ENCODE measurements at regions not wholly inside any gene's neighbourhood (a gene's known extent, or its start where the extent isn't known, plus 50 kb on each side); places are given as distances from the start of the nearest gene placed in this dataset.

DNA sequence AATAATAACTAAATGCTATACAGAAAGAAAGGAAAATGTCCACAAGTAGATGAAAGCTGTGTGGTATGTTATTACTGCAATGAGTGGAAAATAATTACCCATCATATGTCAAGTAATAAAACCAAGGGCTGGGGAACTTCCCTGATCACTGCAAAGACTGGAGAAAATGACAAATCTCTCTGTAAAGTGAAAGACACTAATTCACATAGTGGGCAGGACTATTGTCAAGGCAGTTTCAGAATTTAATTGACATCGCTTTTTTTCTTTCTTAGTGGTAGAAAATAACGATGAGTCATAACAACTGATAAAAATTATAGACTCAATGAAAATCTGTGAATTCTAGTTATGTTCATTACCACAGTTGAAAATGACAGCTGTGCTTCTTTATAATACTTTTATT lies 153.7 kb upstream of the ST6GALNAC5 start (continued):
- no peak for TF ChIP-seq ZBTB4 (CRISPR knock-in tag; IDR thresholded peaks at IDR 0.05)
- no peak for TF ChIP-seq LARP7 (IDR thresholded peaks at IDR 0.05)
- peak; percentile 77 for TF ChIP-seq DPF2 (IDR thresholded peaks at IDR 0.05)
- no peak for TF ChIP-seq EGR1 (IDR thresholded peaks at IDR 0.05; ENCODE audit: borderline replicate concordance in 1 of 2, low read depth in 2 of 2, low read length in 2 of 2)
- TF ChIP-seq SUZ12 (IDR thresholded peaks at IDR 0.05; ENCODE audit: unreplicated experiment) = no peak
- TF ChIP-seq, protein P1, sequence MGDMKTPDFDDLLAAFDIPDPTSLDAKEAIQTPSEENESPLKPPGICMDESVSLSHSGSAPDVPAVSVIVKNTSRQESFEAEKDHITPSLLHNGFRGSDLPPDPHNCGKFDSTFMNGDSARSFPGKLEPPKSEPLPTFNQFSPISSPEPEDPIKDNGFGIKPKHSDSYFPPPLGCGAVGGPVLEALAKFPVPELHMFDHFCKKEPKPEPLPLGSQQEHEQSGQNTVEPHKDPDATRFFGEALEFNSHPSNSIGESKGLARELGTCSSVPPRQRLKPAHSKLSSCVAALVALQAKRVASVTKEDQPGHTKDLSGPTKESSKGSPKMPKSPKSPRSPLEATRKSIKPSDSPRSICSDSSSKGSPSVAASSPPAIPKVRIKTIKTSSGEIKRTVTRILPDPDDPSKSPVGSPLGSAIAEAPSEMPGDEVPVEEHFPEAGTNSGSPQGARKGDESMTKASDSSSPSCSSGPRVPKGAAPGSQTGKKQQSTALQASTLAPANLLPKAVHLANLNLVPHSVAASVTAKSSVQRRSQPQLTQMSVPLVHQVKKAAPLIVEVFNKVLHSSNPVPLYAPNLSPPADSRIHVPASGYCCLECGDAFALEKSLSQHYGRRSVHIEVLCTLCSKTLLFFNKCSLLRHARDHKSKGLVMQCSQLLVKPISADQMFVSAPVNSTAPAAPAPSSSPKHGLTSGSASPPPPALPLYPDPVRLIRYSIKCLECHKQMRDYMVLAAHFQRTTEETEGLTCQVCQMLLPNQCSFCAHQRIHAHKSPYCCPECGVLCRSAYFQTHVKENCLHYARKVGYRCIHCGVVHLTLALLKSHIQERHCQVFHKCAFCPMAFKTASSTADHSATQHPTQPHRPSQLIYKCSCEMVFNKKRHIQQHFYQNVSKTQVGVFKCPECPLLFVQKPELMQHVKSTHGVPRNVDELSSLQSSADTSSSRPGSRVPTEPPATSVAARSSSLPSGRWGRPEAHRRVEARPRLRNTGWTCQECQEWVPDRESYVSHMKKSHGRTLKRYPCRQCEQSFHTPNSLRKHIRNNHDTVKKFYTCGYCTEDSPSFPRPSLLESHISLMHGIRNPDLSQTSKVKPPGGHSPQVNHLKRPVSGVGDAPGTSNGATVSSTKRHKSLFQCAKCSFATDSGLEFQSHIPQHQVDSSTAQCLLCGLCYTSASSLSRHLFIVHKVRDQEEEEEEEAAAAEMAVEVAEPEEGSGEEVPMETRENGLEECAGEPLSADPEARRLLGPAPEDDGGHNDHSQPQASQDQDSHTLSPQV (IDR thresholded peaks at IDR 0.05) = no peak
- TF ChIP-seq CTCF (IDR thresholded peaks at IDR 0.05 in 2 of 3, conservative IDR thresholded peaks at IDR 0.05 in 1 of 3; ENCODE audit: control insufficient read depth in 2 of 3, extremely low read depth in 1 of 3, insufficient read depth in 1 of 3, low read depth in 3 of 3, low read length in 3 of 3) = no peak
- TF ChIP-seq RB1 (IDR thresholded peaks at IDR 0.05; ENCODE audit: borderline replicate concordance) = no peak
- no peak for TF ChIP-seq HDAC2 (IDR thresholded peaks at IDR 0.05)
- TF ChIP-seq MYC (IDR thresholded peaks at IDR 0.05; ENCODE audit: insufficient read depth, insufficient read length, insufficient replicate concordance, low read length, severe bottlenecking) = no peak
- TF ChIP-seq MTA2 (IDR thresholded peaks at IDR 0.05; ENCODE audit: low read depth) = peak; percentile 96
- TF ChIP-seq, protein P2, sequence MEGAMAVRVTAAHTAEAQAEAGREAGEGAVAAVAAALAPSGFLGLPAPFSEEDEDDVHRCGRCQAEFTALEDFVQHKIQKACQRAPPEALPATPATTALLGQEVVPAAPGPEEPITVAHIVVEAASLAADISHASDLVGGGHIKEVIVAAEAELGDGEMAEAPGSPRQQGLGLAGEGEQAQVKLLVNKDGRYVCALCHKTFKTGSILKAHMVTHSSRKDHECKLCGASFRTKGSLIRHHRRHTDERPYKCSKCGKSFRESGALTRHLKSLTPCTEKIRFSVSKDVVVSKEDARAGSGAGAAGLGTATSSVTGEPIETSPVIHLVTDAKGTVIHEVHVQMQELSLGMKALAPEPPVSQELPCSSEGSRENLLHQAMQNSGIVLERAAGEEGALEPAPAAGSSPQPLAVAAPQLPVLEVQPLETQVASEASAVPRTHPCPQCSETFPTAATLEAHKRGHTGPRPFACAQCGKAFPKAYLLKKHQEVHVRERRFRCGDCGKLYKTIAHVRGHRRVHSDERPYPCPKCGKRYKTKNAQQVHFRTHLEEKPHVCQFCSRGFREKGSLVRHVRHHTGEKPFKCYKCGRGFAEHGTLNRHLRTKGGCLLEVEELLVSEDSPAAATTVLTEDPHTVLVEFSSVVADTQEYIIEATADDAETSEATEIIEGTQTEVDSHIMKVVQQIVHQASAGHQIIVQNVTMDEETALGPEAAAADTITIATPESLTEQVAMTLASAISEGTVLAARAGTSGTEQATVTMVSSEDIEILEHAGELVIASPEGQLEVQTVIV (IDR thresholded peaks at IDR 0.05; ENCODE audit: borderline replicate concordance, partially characterized antibody) = no peak
- peak; percentile 67 for TF ChIP-seq ATF7 (IDR thresholded peaks at IDR 0.05; ENCODE audit: low read depth)
- TF ChIP-seq SIX5 (IDR thresholded peaks at IDR 0.05; ENCODE audit: low read depth, low read length, severe bottlenecking) = no peak
- no peak for TF ChIP-seq ASH2L (IDR thresholded peaks at IDR 0.05; ENCODE audit: borderline replicate concordance, low read depth)
- TF ChIP-seq RELA (IDR thresholded peaks at IDR 0.05; ENCODE audit: borderline replicate concordance, partially characterized antibody) = no peak
- no peak for TF ChIP-seq BRCA1 (IDR thresholded peaks at IDR 0.05; ENCODE audit: low read depth, low read length)
- no peak for TF ChIP-seq NFIC (IDR thresholded peaks at IDR 0.05; ENCODE audit: low read depth, low read length)
- TF ChIP-seq ETV6 (conservative IDR thresholded peaks at IDR 0.05 in 1 of 2, IDR thresholded peaks at IDR 0.05 in 1 of 2; ENCODE audit: borderline replicate concordance in 1 of 2, low read depth in 1 of 2) = no peak

All from GM12878 (cell line).